HG02938 (cell line): ENCODE measurements at regions not wholly inside any gene's neighbourhood (a gene's known extent, or its start where the extent isn't known, plus 50 kb on each side); places are given as distances from the start of the nearest gene placed in this dataset.

Experiments
- ATAC-seq: cut with Tn5 transposase; IDR thresholded peaks from one replicate; pipeline ENCODE4 v1.9.1; 2021; ENCODE audit warnings: mild to moderate bottlenecking, moderate library complexity; ENCODE audit not compliant: unreplicated experiment

DNA sequence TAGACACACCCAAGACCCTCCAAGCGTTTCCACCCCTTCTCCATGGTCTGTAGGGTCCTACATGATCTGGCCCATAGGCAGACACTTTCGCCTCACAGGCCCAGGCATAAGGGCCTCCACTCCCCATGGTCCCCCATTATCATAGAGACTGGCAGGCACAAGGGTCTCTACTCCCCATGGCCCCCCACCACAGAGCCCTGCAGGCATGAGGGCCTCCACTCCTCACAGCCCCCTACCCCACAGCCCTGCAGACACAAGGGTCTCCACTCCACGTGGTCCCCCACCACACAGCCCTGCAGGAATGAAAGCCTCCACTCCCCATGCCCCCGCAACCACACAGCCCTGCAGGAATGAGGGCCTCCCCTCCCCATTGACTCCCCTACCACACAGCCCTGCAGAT, 159.7 kb upstream of the AGAP1 start:
- ATAC-seq: no peak

DNA sequence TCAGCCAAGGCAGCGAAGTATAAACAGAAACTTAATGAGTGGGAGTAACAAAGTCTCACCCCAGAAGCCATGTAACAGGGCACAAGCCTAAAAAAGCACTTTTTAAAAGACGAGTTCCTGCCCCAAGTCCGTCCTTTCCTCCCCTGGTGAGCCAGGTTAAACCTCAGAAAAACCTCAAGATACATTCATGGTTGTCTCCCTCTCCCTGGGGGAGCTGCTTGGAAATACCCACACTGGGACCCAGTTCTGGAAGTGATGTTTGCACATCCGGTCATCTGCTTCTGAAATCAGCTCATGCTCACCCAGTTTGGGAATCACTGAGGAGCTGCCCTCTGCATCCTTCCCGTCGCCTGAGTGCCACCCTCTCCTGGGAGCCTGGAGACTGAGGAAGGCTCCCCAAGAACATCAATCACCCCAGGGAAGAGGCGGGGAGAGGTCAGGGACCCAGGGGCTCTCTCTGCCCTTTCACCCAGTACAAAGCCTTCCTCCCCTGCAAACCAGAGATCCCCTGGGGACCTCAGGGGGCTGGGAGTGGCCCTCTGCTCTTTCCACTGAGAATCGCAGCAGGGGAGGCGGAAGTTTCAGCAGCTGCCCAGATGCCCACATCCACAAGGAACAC, 150.6 kb upstream of the AGAP1 start:
- no peak for ATAC-seq

- no peak for ATAC-seq
Measured at GRCh38 chr2:235343869-235344268, 150.0 kb upstream of the AGAP1 start.

GRCh38 chr2:235345745-235346144, 148.1 kb upstream of the AGAP1 start:
- ATAC-seq: no peak

DNA sequence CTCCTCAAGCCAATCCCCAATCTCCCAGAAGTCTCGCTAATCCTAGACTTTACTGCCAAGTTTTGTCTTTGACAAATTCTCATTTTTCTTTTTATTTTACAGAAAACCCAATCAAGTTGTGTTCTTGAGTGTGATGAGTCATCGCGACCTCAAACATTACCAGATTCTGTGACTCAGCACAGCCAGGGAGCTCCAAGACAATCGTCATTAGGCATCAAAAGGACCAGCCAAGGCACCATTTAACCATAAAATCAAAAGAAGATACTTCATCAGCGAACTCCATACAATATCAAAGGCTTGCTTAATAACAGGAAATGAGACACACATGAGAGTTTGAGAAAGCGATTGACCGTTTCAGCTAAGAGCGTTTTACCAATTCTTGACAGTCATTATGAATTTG, 146.2 kb upstream of the AGAP1 start:
- ATAC-seq: no peak

DNA sequence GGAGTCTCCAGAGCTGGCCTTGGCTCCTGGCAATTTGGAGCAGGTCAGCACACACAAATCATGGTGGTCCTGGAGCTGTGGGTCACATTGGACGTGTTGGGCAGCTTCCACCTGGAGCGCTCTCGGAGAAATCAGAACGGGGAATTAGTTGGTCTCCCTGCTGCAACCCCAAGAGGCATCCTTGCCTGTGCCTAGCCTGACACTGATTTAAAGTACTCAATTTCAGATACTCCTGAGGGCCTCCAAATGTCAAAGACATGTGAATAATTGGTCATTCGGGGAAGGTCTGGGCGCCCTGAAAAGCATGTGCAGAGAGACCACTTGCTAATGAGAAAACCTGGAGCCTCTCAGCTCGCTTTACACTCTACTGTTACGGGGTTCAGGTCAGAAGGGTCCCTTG, 145.5 kb upstream of the AGAP1 start:
- ATAC-seq: no peak

DNA sequence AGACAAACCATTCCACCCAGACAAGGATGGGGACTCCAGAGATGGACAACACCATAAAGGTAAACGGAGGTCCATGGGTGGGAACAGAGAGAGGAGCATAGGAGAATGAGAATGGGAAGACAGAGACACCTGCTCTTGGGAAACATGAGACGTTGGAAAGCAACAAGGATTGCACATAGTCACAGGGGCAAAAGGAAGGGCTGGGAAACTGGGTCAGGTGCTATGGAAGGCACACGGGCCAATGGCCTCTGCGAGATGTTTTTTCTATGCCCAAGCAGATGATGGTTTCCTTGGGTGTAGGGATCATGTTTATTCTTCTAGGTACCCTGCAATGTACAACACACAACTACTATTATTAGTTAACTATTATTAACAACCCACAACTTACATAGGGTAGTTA, 143.6 kb upstream of the AGAP1 start:
- ATAC-seq: no peak

GRCh38 chr2:235352541-235352940, 141.3 kb upstream of the AGAP1 start:
- no peak for ATAC-seq

DNA sequence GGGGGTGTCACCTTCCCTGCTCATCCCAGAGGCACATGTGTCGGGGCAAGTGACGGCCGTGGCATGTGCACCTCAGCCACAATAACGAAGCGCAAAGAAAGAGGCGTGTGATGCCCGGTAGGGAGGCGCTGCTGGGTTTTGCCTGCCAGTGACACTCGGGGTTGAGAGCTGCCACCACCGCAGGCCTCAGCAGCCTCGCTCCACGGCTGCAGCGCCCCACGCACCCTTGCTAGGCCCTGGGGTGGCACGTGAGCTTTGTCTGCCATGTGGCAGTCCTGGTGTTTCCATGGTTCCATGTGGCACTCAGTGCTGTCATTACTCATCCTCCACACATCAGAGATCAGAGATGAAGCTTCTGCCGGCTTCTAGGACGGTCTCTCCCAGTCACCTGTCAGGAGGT, 136.0 kb upstream of the AGAP1 start:
- ATAC-seq: no peak

DNA sequence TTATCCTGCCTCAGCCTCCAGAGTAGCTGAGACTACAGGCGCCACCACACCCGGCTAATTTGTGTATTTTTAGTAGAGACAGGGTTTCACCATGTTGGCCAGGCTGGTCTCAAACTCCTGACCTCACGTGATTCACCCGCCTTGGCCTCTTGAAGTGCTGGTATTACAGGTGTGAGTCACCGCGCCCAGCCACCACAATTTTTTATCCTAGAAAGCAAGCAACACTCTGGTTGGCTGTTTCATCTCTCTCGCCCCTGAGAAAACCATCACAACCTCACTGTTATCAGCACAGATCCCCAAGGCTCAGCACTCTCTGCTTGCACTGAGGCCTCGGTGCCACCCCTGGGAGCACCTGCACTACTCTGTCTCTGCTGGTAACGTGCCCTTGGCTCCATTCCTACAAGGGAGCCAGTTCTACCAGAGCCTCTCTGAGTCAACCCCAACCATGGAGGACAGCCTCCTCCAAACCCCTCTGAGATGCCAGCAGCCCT, 134.8 kb upstream of the AGAP1 start:
- ATAC-seq: no peak

DNA sequence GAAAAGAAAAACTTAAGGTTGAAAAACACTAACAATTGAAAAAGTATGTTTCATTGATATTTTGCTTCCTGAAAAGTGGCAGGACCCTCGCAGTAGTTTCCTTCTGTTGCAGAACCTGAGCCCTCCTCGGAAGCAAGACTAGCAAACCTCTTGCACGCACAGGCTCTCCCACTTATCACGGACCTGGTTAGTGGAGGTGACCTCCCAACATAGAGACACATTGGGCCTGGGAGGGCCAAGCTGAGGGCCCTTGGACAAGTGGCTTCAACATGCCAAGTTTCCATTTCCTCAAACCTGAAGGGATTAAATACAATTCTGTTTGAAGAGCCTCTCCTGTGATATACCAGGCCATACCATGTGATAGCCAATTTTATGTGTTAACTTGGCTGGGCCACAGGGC, 133.4 kb upstream of the AGAP1 start:
- no peak for ATAC-seq

- ATAC-seq: no peak
Measured at GRCh38 chr2:235365743-235366142, 128.1 kb upstream of the AGAP1 start.

- ATAC-seq: no peak
Measured at GRCh38 chr2:235366390-235366789, 127.5 kb upstream of the AGAP1 start.

GRCh38 chr2:235366807-235367206, 127.0 kb upstream of the AGAP1 start:
- ATAC-seq: no peak

- no peak for ATAC-seq
Measured at GRCh38 chr2:235371018-235371417, 122.8 kb upstream of the AGAP1 start.

DNA sequence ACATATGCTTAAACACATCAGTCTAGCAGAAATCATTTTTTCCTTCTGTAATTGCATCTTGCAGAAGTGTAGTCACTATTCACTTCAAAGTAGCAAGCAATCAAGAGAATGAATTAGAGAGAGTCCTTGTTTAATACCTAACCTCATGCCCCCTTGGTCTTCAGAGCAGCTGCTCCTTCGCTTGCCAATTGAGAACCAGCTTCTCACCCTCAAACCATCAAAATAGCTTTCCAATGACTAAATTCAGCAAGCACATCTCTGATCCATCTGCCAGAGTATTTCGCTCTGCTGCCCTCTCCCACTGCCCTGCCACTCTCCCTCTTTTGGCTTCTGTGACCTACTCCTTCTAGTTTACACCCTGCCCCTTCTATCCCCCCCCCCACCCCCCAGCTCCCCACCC, 120.7 kb upstream of the AGAP1 start:
- no peak for ATAC-seq

- no peak for ATAC-seq
Measured at GRCh38 chr2:235377176-235377575, 116.7 kb upstream of the AGAP1 start.

- no peak for ATAC-seq
Measured at GRCh38 chr2:235378246-235378645, 115.6 kb upstream of the AGAP1 start.

GRCh38 chr2:235378944-235379343, 114.9 kb upstream of the AGAP1 start:
- ATAC-seq: no peak

DNA sequence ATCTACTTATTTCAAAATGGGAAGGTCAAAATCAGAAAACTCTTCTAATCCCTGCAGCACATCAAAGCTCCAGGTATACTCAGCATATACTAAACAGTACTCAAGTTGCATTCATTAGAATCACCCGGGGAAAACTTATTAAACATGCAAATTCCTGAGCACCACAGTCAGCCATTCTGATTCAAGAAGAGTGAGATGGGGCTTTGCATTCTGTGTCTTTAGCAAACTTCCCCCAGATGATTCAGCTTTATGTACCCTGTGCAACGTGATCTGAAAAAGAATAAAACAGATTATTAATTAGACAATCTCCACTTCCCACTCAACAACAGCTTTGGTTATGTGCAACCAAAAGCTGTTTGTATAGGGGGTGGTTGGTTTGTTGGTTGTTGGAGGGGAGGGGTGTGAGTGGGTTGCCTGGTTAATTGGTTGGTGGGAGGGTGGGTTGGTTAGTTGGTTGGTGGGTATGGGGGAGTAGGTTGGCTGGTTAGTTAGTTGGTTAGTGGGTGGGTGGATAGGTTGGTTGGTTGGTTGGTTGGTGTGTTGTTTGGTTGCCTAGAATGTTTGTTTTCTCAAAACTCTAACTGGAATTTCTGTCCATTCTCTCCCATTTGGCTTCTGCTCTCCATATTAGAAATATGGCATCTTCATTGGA, 112.5 kb upstream of the AGAP1 start:
- ATAC-seq: no peak

DNA sequence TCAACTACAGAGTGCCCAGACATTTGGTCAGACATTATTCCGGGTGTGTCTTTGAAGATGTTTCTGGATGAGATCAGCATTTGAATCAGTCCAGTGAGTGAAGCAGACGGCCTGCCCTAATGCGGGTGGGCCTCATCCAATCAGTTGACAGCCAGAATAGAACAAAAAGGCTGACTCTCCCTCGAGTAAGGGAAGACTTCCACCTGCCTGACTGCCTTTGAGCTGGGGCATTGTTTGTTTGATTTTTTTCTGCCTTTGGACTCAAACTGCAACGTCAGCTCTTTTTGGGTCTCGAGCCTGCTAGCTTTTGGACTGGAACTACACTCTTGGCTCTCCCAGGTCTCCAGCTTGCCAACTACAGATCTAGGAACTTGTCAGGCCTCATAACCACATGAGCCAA, 111.7 kb upstream of the AGAP1 start:
- no peak for ATAC-seq

DNA sequence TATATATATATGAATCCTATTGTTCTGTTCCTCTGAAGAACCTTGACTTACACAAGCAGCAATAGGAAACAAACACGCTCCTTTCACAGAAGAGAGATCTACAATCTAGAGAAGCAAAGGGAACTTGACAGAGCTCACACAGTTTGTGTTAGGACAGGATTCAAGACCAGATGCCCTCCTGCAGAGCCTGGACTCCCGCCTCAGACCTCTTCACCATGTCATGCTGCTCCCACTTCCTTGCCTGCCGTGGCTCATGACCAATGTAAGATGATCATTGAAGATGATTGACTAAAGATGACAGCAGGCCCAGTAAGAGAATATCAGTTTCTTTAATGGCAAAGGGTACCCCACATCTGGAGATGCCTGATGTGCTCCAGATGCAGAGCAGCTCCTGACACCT, 111.2 kb upstream of the AGAP1 start:
- no peak for ATAC-seq

DNA sequence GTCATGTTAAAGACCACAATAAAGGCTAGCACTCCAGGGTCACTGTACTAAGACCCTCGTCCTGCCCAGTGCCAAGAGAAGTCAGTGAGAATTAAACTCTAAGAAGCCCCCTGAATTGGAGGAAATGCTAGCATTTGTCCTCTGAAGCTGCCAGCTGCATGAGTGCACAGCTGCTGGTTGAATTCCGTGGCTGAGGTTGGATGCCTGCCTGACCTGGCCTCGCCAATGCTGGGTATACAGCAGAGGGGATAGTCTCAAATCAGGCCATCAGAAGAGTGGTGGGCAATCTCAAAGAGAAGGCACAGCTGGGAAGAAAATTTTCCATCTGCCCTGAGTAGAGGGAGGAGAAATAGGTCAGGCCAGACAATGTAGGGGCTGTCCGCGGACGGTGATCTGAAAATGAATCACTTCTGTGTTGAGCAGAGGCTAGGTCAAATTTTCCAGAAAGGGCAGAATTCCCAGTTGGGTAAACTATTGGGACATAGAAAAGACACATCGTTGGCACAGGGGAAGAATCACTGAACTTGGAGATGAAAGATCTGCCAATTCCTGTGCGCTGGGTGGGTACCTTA, 110.5 kb upstream of the AGAP1 start:
- ATAC-seq: no peak
